Fibroblast of skin of right biceps (primary cell): ENCODE measurements at regions not wholly inside any gene's neighbourhood (a gene's known extent, or its start where the extent isn't known, plus 50 kb on each side); places are given as distances from the start of the nearest gene placed in this dataset.

ENCODE experiments used
- DNase-seq: peaks from one replicate; pipeline ENCODE4 v3.0.0-alpha.2; 2013

GRCh38 chr10:116792817-116793216 is 50.5 kb upstream of the HSPA12A start:
- DNase-seq: no peak

DNA sequence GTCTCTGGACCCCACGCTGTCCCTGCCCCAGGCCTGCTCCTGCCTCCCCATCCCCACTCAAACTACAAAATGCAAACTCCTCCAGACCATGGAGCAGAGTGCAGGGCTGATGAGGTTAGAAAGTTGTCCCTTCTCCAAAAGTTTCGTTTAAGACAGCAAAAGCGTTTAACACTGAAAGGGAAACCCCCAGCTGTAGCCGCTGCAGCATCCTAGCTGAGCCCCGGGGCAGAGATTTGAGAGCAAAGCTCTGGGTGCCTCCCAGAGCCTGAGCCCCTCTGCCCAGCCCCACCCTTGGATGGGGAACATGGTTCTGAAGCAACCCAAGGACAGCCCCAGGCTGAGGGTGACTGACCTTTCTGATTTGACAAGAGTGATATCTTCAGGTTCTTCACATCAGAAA is 52.8 kb upstream of the ENO4 start:
- no peak for DNase-seq

GRCh38 chr10:116796910-116797513 is 52.3 kb upstream of the ENO4 start:
- DNase-seq: peak; percentile 58

- DNase-seq: no peak
Observed at GRCh38 chr10:116798859-116799258, 50.4 kb upstream of the ENO4 start.
